ENCODE measurements at regions not wholly inside any gene's neighbourhood (a gene's known extent, or its start where the extent isn't known, plus 50 kb on each side); places are given as distances from the start of the nearest gene placed in this dataset.
A peak's percentile ranks its signal among the peaks of the same experiment; 100 is the strongest.

GRCh38 chr6:81238390-81238789 is 514.1 kb downstream of the TENT5A start:
- peak; percentile 18 for DNase-seq (ENCODE audit: low read depth)

GRCh38 chr6:81237226-81237625 is 515.3 kb downstream of the TENT5A start:
- DNase-seq (ENCODE audit: low read depth): no peak

GRCh38 chr6:81235512-81235911 is 517.0 kb downstream of the TENT5A start:
- DNase-seq (ENCODE audit: low read depth): no peak

- DNase-seq (ENCODE audit: low read depth): no peak
Measured at GRCh38 chr6:81233990-81234389, 518.5 kb downstream of the TENT5A start.

- peak; percentile 75 for DNase-seq (ENCODE audit: low read depth)
Measured at GRCh38 chr6:81228912-81229555, 523.4 kb downstream of the TENT5A start.

- no peak for DNase-seq (ENCODE audit: low read depth)
Measured at GRCh38 chr6:81226957-81227356, 525.5 kb downstream of the TENT5A start.

- peak; percentile 43 for DNase-seq (ENCODE audit: low read depth)
Measured at GRCh38 chr6:81216668-81217067, 535.8 kb downstream of the TENT5A start.

- DNase-seq (ENCODE audit: low read depth): no peak
Measured at GRCh38 chr6:81215092-81215432, 537.4 kb downstream of the TENT5A start.

- no peak for DNase-seq (ENCODE audit: low read depth)
Measured at GRCh38 chr6:81214414-81215091, 537.9 kb downstream of the TENT5A start.

- DNase-seq (ENCODE audit: low read depth): peak; percentile 87
Measured at GRCh38 chr6:81204731-81205130, 547.8 kb downstream of the TENT5A start.

- no peak for DNase-seq (ENCODE audit: low read depth)
Measured at GRCh38 chr6:81194374-81194773, 558.1 kb downstream of the TENT5A start.

GRCh38 chr6:81172056-81172740 is 580.3 kb downstream of the TENT5A start:
- DNase-seq (ENCODE audit: low read depth): peak; percentile 82

- peak; percentile 58 for DNase-seq (ENCODE audit: low read depth)
Measured at GRCh38 chr6:81169166-81169565, 583.3 kb downstream of the TENT5A start.

- DNase-seq (ENCODE audit: low read depth): peak; percentile 67
Measured at GRCh38 chr6:81166770-81167169, 585.7 kb downstream of the TENT5A start.

GRCh38 chr6:81158956-81159355 is 593.5 kb downstream of the TENT5A start:
- no peak for DNase-seq (ENCODE audit: low read depth)

GRCh38 chr6:81148751-81149150 is 603.7 kb downstream of the TENT5A start:
- DNase-seq (ENCODE audit: low read depth): peak; percentile 43

- DNase-seq (ENCODE audit: low read depth): peak; percentile 21
Measured at GRCh38 chr6:81145506-81145905, 607.0 kb downstream of the TENT5A start.

- DNase-seq (ENCODE audit: low read depth): peak; percentile 32
Measured at GRCh38 chr6:81144346-81144745, 608.1 kb downstream of the TENT5A start.

GRCh38 chr6:81138236-81138635 is 614.2 kb downstream of the TENT5A start:
- no peak for DNase-seq (ENCODE audit: low read depth)

- DNase-seq (ENCODE audit: low read depth): no peak
Measured at GRCh38 chr6:81130969-81131368, 621.5 kb downstream of the TENT5A start.

- DNase-seq (ENCODE audit: low read depth): no peak
Measured at GRCh38 chr6:81130061-81130460, 622.4 kb downstream of the TENT5A start.

GRCh38 chr6:81128671-81129070 is 623.8 kb downstream of the TENT5A start:
- no peak for DNase-seq (ENCODE audit: low read depth)

GRCh38 chr6:81126150-81126549 is 626.3 kb downstream of the TENT5A start:
- peak; percentile 45 for DNase-seq (ENCODE audit: low read depth)

Data from EH (cell line).